ENCODE measurements at regions not wholly inside any gene's neighbourhood (a gene's known extent, or its start where the extent isn't known, plus 50 kb on each side); places are given as distances from the start of the nearest gene placed in this dataset.

DNA sequence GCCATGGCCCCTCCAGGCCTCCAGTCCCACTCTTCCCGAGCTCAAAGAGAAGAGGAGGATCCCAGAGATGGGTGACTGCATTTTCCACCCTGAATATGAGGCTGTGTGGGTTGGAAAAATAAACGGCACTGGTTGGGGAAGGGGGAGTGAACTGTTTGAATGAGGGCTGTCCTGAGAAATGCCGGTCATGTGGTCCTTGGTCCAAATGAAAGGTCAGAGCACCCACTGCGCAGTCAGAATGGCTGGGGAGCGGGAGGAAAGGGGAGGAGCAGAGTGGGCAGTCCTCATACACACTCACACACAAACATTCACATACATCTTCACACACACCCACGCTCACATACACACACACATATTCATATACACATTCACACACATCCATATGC, 83.1 kb downstream of the MRPL14 start:
- Histone ChIP-seq H2AFZ (ENCODE audit: low read depth, low read length) (no peak overlapping the region), H3K9me1 (replicated peaks; ENCODE audit: control insufficient read depth, extremely low read depth, insufficient read depth, low read length) (no peaks in the 10 kb centered on the region), H3K4me2 (ENCODE audit: insufficient read depth, low read length) (no peak overlapping the region), H3K27ac (ENCODE audit: insufficient read depth, low read depth, low read length) (no peak overlapping the region), H3K36me3 (ENCODE audit: control insufficient read depth in 2 of 2, extremely low read depth in 1 of 2, insufficient read depth in 2 of 2, low read length in 2 of 2) (no peaks in the 10 kb centered on the region), H3K79me2 (ENCODE audit: control insufficient read depth, insufficient read depth, low read length) (no peaks in the 10 kb centered on the region), H3K9ac (replicated peaks; ENCODE audit: extremely low read depth, insufficient read depth, low read length) (no peak overlapping the region), H4K20me1 (replicated peaks; ENCODE audit: control insufficient read depth, extremely low read depth, insufficient read depth, low read length) (no peaks in the 10 kb centered on the region), H3K9me3 (replicated peaks; ENCODE audit: control insufficient read depth, insufficient read depth, low read length) (no peaks in the 10 kb centered on the region), H3K4me1 (ENCODE audit: control insufficient read depth, extremely low read depth, insufficient read depth, low read length) (peaks cover 26% of the 10 kb centered on the region), H3K27me3 (ENCODE audit: control insufficient read depth in 2 of 2, insufficient read depth in 2 of 2, low read length in 2 of 2) (no peaks in the 10 kb centered on the region), H3K4me3 (replicated peaks in 1 of 3; ENCODE audit: insufficient read depth in 1 of 3, low read depth in 1 of 3, low read length in 3 of 3) (no peak overlapping the region)
- TF ChIP-seq GATA2 (IDR thresholded peaks at IDR 0.05; ENCODE audit: insufficient read depth, insufficient read length, low read depth, low read length): no peak
- no peak for TF ChIP-seq FOS (IDR thresholded peaks at IDR 0.05; ENCODE audit: borderline replicate concordance, insufficient read depth, low read length)
- TF ChIP-seq POLR2A (IDR thresholded peaks at IDR 0.05; ENCODE audit: low read depth, low read length): no peak
- TF ChIP-seq CTCF (IDR thresholded peaks at IDR 0.05; ENCODE audit: extremely low read depth in 1 of 2, insufficient read depth in 1 of 2, low read depth in 1 of 2, low read length in 2 of 2): no peak
- TF ChIP-seq, protein P1, sequence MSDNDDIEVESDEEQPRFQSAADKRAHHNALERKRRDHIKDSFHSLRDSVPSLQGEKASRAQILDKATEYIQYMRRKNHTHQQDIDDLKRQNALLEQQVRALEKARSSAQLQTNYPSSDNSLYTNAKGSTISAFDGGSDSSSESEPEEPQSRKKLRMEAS (IDR thresholded peaks at IDR 0.05; ENCODE audit: insufficient read depth, insufficient read length): no peak
- TF ChIP-seq MYC (IDR thresholded peaks at IDR 0.05; ENCODE audit: low read depth, low read length): no peak
- TF ChIP-seq EZH2 (IDR thresholded peaks at IDR 0.05; ENCODE audit: borderline replicate concordance, low read depth, low read length, severe bottlenecking): no peak
- TF ChIP-seq JUN (IDR thresholded peaks at IDR 0.05; ENCODE audit: borderline replicate concordance, insufficient read depth, insufficient read length, low read depth): no peak
- no peak for TF ChIP-seq POLR2AphosphoS5 (IDR thresholded peaks at IDR 0.05; ENCODE audit: insufficient read depth, low read depth, low read length)
- no peak for DNase-seq (ENCODE audit: low read depth, low spot score)
- dilution Hi-C loops (cut with MboI; ENCODE audit: extremely low pct_ligation_motif_present, low sequenced_read_pairs) (no loop called here), intact Hi-C loops (cut with micrococcal nuclease) (loop anchor here (5.0 kb wide), 1 partner anchor 42 kb away; no protein-coding TSS in a partner anchor)
- BruUV-seq (replicated peaks): no TSS peak
- CTCF ChIA-PET: interaction anchor here (1.5 to 2.3 kb wide), 3 partner anchors 8 to 29 kb away, joined by 8 to 11 read pairs (median 8); no protein-coding TSS in a partner anchor
- no peak for FAIRE-seq
- POLR2A ChIA-PET: no interaction called here

Measured in endothelial cell of umbilical vein (primary cell).